Kidney (tissue), 13 donors: ENCODE measurements at regions not wholly inside any gene's neighbourhood (a gene's known extent, or its start where the extent isn't known, plus 50 kb on each side); places are given as distances from the start of the nearest gene placed in this dataset.

Experiments used
- DNase-seq, 5 donors: peaks; one replicate each; pipeline ENCODE4 v3.0.0-alpha.2; 2013 to 2020
- FAIRE-seq: peaks from 2 replicates; lab custom pipeline; 2012; peaks lifted over from hg19 to GRCh38; lab: Jason Lieb, UNC
- H3K27ac ChIP-seq, 2 donors: one replicate each; pipeline ENCODE4 v1.7.0; 2013; ENCODE audit warnings: low read depth in 2 of 2, low read length in 2 of 2, inconsistent platforms in 1 of 2
- H3K27me3 ChIP-seq: one replicate; pipeline ENCODE4 v1.7.1; 2013; ENCODE audit warnings: low read length, inconsistent platforms; ENCODE audit not compliant: control insufficient read depth, insufficient read depth
- H3K36me3 ChIP-seq, 3 donors: one replicate each; pipeline versions ENCODE4 v1.7.0 to v1.7.1; 2013; ENCODE audit warnings: low read length in 3 of 3, control low read depth in 1 of 3, inconsistent platforms in 1 of 3; ENCODE audit not compliant: insufficient read depth in 3 of 3, control insufficient read depth in 2 of 3
- H3K4me1 ChIP-seq, 3 donors: one replicate each; pipeline versions ENCODE4 v1.7.0 to v1.7.1; 2013; ENCODE audit warnings: low read length in 3 of 3, inconsistent platforms in 1 of 3, low read depth in 1 of 3; ENCODE audit not compliant: control insufficient read depth in 2 of 3, insufficient read depth in 2 of 3
- H3K4me3 ChIP-seq, 3 donors: one replicate each; pipeline versions ENCODE4 v1.7.0 to v1.8.1; 2013; ENCODE audit warnings: low read length in 3 of 3, control low read depth in 1 of 3, inconsistent platforms in 1 of 3
- H3K9ac ChIP-seq, 3 donors: one replicate each; pipeline versions ENCODE4 v1.7.0 to v1.7.1; 2013; ENCODE audit warnings: low read length in 3 of 3, control low read depth in 1 of 3, inconsistent platforms in 1 of 3
- H3K9me3 ChIP-seq, 3 donors: one replicate each; pipeline versions ENCODE4 v1.7.0 to v1.7.1; 2013; ENCODE audit warnings: low read length in 3 of 3, control low read depth in 1 of 3, inconsistent platforms in 1 of 3; ENCODE audit not compliant: control insufficient read depth in 2 of 3, insufficient read depth in 1 of 3
- CTCF ChIP-seq: IDR thresholded peaks from 3 replicates; pipeline ENCODE4 v1.5.1; 2012; ENCODE audit warnings: mild to moderate bottlenecking, moderate library complexity, borderline replicate concordance; ENCODE audit not compliant: insufficient read depth; ENCODE audit errors: extremely low read depth
- intact Hi-C: fragments of 100-400 bp; cut with DNase I; formaldehyde crosslinking; loops from one replicate; pipeline ENCODE4 v1.11.1; 2022
- donor health status: control.
- donor health status: control.
- donor health status: control.
- donor health status: control.
- donor health status: control.
- donor health status: DM: yes; HTN: yes; CAD: no.
- donor health status: Normal renal cell carcinoma (clear cell type).

GRCh38 chr13:50552424-50552966 lies 291.0 kb downstream of the DLEU7 start:
- Histone ChIP-seq H3K36me3 (no peaks in the 10 kb centered on the region), H3K9ac (no peak overlapping the region), H3K4me1 (no peaks in the 10 kb centered on the region), H3K27me3 (no peaks in the 10 kb centered on the region), H3K27ac (no peak overlapping the region), H3K9me3 (no peaks in the 10 kb centered on the region), H3K4me3 (no peak overlapping the region)
- no peak for FAIRE-seq
- no peak for DNase-seq
- intact Hi-C loops = no loop called here
- TF ChIP-seq CTCF = no peak

- no peak overlapping the region for H3K9ac ChIP-seq
- DNase-seq (peak in 2 of 5 donors; percentile 44 to 59), FAIRE-seq (no peak)
- no peaks in the 10 kb centered on the region for H3K27me3 ChIP-seq
- H3K36me3 ChIP-seq = no peaks in the 10 kb centered on the region
- no peak overlapping the region for H3K4me3 ChIP-seq
- peaks cover 0 to 3% (median 0%) of the 10 kb centered on the region in 3 donors for H3K9me3 ChIP-seq
- TF ChIP-seq CTCF = no peak
- H3K27ac ChIP-seq = no peak overlapping the region
- H3K4me1 ChIP-seq = no peaks in the 10 kb centered on the region
- intact Hi-C loops = no loop called here
Measured at GRCh38 chr13:50561739-50562138, 281.8 kb downstream of the DLEU7 start.

- no peak for TF ChIP-seq CTCF
- Histone ChIP-seq H3K36me3 (no peaks in the 10 kb centered on the region), H3K4me3 (no peak overlapping the region), H3K27ac (no peak overlapping the region), H3K27me3 (no peaks in the 10 kb centered on the region), H3K9me3 (peaks cover 0 to 8% (median 0%) of the 10 kb centered on the region in 3 donors), H3K4me1 (no peaks in the 10 kb centered on the region), H3K9ac (no peak overlapping the region)
- DNase-seq = no peak
- FAIRE-seq = no peak
- intact Hi-C loops = no loop called here
Measured at GRCh38 chr13:50566646-50567045, 276.8 kb downstream of the DLEU7 start.

GRCh38 chr13:50572129-50572528 lies 271.4 kb downstream of the DLEU7 start:
- no peak for DNase-seq
- intact Hi-C loops = no loop called here

More at GRCh38 chr13:50572129-50572528, 271.4 kb downstream of the DLEU7 start:
- no peak overlapping the region for H3K9ac ChIP-seq
- no peak overlapping the region for H3K27ac ChIP-seq
- FAIRE-seq = no peak
- no peaks in the 10 kb centered on the region for H3K36me3 ChIP-seq
- no peak for TF ChIP-seq CTCF
- peaks cover 0 to 4% (median 0%) of the 10 kb centered on the region in 3 donors for H3K9me3 ChIP-seq
- no peak overlapping the region for H3K4me3 ChIP-seq
- peaks cover 0 to 4% (median 4%) of the 10 kb centered on the region in 3 donors for H3K4me1 ChIP-seq
- no peaks in the 10 kb centered on the region for H3K27me3 ChIP-seq
